HEK293 (cell line): ENCODE measurements at regions not wholly inside any gene's neighbourhood (a gene's known extent, or its start where the extent isn't known, plus 50 kb on each side); places are given as distances from the start of the nearest gene placed in this dataset.

Source experiments
- CTCF ChIA-PET: fragments of 350-600 bp; formaldehyde crosslinking; extraction: SDS; loops from one replicate; lab custom pipeline; 2021; ENCODE audit warnings: antibody characterized with exemption; lab: Yijun Ruan, JAX
- POLR2A ChIA-PET: fragments of 300-600 bp; formaldehyde crosslinking; extraction: SDS; loops from one replicate; lab custom pipeline; 2020; ENCODE audit warnings: antibody characterized with exemption, inconsistent platforms; lab: Yijun Ruan, JAX
- H3K27ac ChIP-seq: fragments of 200-500 bp; sonication (Bioruptor generic); 2 replicates; pipeline ENCODE4 v1.5.1; 2014; ENCODE audit warnings: low read depth, low read length, control low read depth, inconsistent platforms; ENCODE audit errors: extremely low read depth
- H3K36me3 ChIP-seq, 2 experiments: fragments of 200-500 bp in 1 of 2; sonication (Bioruptor generic) in 1 of 2; 1 replicate in 1 of 2; 2 replicates in 1 of 2; pipeline ENCODE4 v1.5.1; 2014 to 2017; ENCODE audit warnings: inconsistent platforms in 2 of 2, low read length in 2 of 2; ENCODE audit not compliant: control insufficient read depth in 2 of 2, insufficient read depth in 1 of 2
- H3K4me1 ChIP-seq: fragments of 200-500 bp; sonication (Bioruptor generic); 2 replicates; pipeline ENCODE4 v1.5.1; 2014; ENCODE audit warnings: mild to moderate bottlenecking, low read length, inconsistent platforms; ENCODE audit not compliant: control insufficient read depth, insufficient read depth
- H3K4me3 ChIP-seq: 2 replicates; pipeline ENCODE4 v1.5.1; 2011; ENCODE audit warnings: low read depth, mild to moderate bottlenecking, control low read depth, low read length, moderate library complexity
- H3K9me3 ChIP-seq: fragments of 200-500 bp; sonication (Bioruptor generic); 2 replicates; pipeline ENCODE4 v1.5.1; 2014; ENCODE audit warnings: low read depth, low read length, inconsistent platforms; ENCODE audit not compliant: control insufficient read depth, insufficient read depth
- PRDM4 ChIP-seq: fragments of 450-650 bp; formaldehyde crosslinking; IDR thresholded peaks from 2 replicates; pipeline ENCODE4 v1.5.1; 2017; ENCODE audit warnings: missing biosample characterization, missing genetic modification characterization
- SP7 ChIP-seq: fragments of 450-650 bp; formaldehyde crosslinking; IDR thresholded peaks from 2 replicates; pipeline ENCODE4 v1.5.1; 2016; ENCODE audit warnings: missing biosample characterization, missing genetic modification characterization
- ZFP37 ChIP-seq: fragments of 450-650 bp; formaldehyde crosslinking; IDR thresholded peaks from 2 replicates; pipeline ENCODE4 v1.5.1; 2016; ENCODE audit warnings: missing biosample characterization, missing genetic modification characterization
- ZNF18 ChIP-seq: fragments of 450-650 bp; formaldehyde crosslinking; IDR thresholded peaks from 2 replicates; pipeline ENCODE4 v1.5.1; 2016; ENCODE audit warnings: missing biosample characterization, missing genetic modification characterization
- ZNF223 ChIP-seq: fragments of 450-650 bp; formaldehyde crosslinking; IDR thresholded peaks from 2 replicates; pipeline ENCODE4 v1.5.1; 2016; ENCODE audit warnings: missing biosample characterization, missing genetic modification characterization
- ZNF280C ChIP-seq: fragments of 450-650 bp; formaldehyde crosslinking; IDR thresholded peaks from 2 replicates; pipeline ENCODE4 v1.5.1; 2016; ENCODE audit warnings: missing biosample characterization, missing genetic modification characterization
- ZNF335 ChIP-seq: fragments of 450-650 bp; formaldehyde crosslinking; conservative IDR thresholded peaks from 2 replicates; pipeline ENCODE4 v1.5.1; 2016; ENCODE audit warnings: missing biosample characterization, missing genetic modification characterization
- ZNF37A ChIP-seq: fragments of 450-650 bp; IDR thresholded peaks from 2 replicates; pipeline ENCODE4 v1.5.1; 2018; ENCODE audit warnings: missing biosample characterization, missing genetic modification characterization
- ZNF518A ChIP-seq: fragments of 450-650 bp; formaldehyde crosslinking; conservative IDR thresholded peaks from 2 replicates; pipeline ENCODE4 v1.5.1; 2016; ENCODE audit warnings: low read depth, missing biosample characterization, missing genetic modification characterization
- ZNF571 ChIP-seq: fragments of 450-650 bp; formaldehyde crosslinking; IDR thresholded peaks from 2 replicates; pipeline ENCODE4 v1.5.0; 2017; ENCODE audit warnings: missing biosample characterization, missing genetic modification characterization
- ZNF623 ChIP-seq: fragments of 450-650 bp; formaldehyde crosslinking; IDR thresholded peaks from 2 replicates; pipeline ENCODE4 v1.5.1; 2016; ENCODE audit warnings: missing biosample characterization, missing genetic modification characterization
- ZNF624 ChIP-seq: fragments of 450-650 bp; formaldehyde crosslinking; IDR thresholded peaks from 2 replicates; pipeline ENCODE4 v1.5.1; 2017; ENCODE audit warnings: missing biosample characterization, missing genetic modification characterization
- ZNF639 ChIP-seq: fragments of 450-650 bp; formaldehyde crosslinking; IDR thresholded peaks from 2 replicates; pipeline ENCODE4 v1.5.1; 2016; ENCODE audit warnings: missing biosample characterization, missing genetic modification characterization
- ZNF664 ChIP-seq: fragments of 450-650 bp; formaldehyde crosslinking; IDR thresholded peaks from 2 replicates; pipeline ENCODE4 v1.5.1; 2016; ENCODE audit warnings: missing biosample characterization, missing genetic modification characterization
- ZNF747 ChIP-seq: fragments of 450-650 bp; formaldehyde crosslinking; IDR thresholded peaks from 2 replicates; pipeline ENCODE4 v1.5.1; 2016; ENCODE audit warnings: missing biosample characterization, missing genetic modification characterization
- ZNF830 ChIP-seq: fragments of 450-650 bp; IDR thresholded peaks from 2 replicates; pipeline ENCODE4 v1.5.0; 2018; ENCODE audit warnings: missing biosample characterization, missing genetic modification characterization, low read depth, mild to moderate bottlenecking, moderate library complexity
- ZNF843 ChIP-seq: fragments of 450-650 bp; formaldehyde crosslinking; IDR thresholded peaks from 2 replicates; pipeline ENCODE4 v1.5.1; 2016; ENCODE audit warnings: missing biosample characterization, missing genetic modification characterization

GRCh38 chr5:145479857-145480256 is 355.3 kb downstream of the PRELID2 start (continued):
- TF ChIP-seq ZNF518A (tag by site-specific recombination): no peak
- no peak for TF ChIP-seq ZNF664 (tag by site-specific recombination)
- TF ChIP-seq ZNF280C: no peak
- no peak for TF ChIP-seq PRDM4 (tag by site-specific recombination)
- no peak for TF ChIP-seq ZNF18
- TF ChIP-seq ZNF623 (tag by site-specific recombination): no peak
- no peak for TF ChIP-seq ZNF843 (tag by site-specific recombination)
- no peak for TF ChIP-seq ZNF639 (tag by site-specific recombination)
- no peak for TF ChIP-seq ZFP37 (tag by site-specific recombination)

- H3K27ac ChIP-seq: no peak overlapping the region
These were observed 355.9 kb downstream of the PRELID2 start for GRCh38 chr5:145479271-145479670.

More at GRCh38 chr5:145479271-145479670, 355.9 kb downstream of the PRELID2 start:
- ChIA-PET POLR2A (no interaction called here), CTCF (interaction anchor here (0.6 kb wide), 1 partner anchor 27 kb away, joined by 5 read pairs; no protein-coding TSS in a partner anchor)
- Histone ChIP-seq H3K4me3 (no peak overlapping the region), H3K36me3 (no peaks in the 10 kb centered on the region), H3K4me1 (no peaks in the 10 kb centered on the region), H3K9me3 (no peaks in the 10 kb centered on the region)
- no peak for TF ChIP-seq ZNF747 (tag by site-specific recombination)
- no peak for TF ChIP-seq ZNF571 (tag by site-specific recombination)
- no peak for TF ChIP-seq SP7 (tag by site-specific recombination)
- no peak for TF ChIP-seq ZNF223 (tag by site-specific recombination)
- TF ChIP-seq ZNF335 (tag by site-specific recombination): no peak
- no peak for TF ChIP-seq ZNF37A (tag by site-specific recombination)
- TF ChIP-seq ZNF830 (tag by site-specific recombination): no peak
- no peak for TF ChIP-seq ZNF624
